H9 (cell line): ENCODE measurements at regions not wholly inside any gene's neighbourhood (a gene's known extent, or its start where the extent isn't known, plus 50 kb on each side); places are given as distances from the start of the nearest gene placed in this dataset.

Source experiments
- DNase-seq: peaks from one replicate; pipeline ENCODE4 v3.0.0-alpha.2; 2017
- H2AFZ ChIP-seq: one replicate; pipeline ENCODE4 v1.6.1; 2013; ENCODE audit warnings: mild to moderate bottlenecking, low read length, control low read depth, moderate library complexity
- H2AK5ac ChIP-seq: 2 replicates; pipeline ENCODE4 v1.6.1; 2013; ENCODE audit warnings: low read length, control low read depth, mixed read lengths; ENCODE audit not compliant: insufficient read length
- H2BK120ac ChIP-seq: one replicate; pipeline ENCODE4 v1.6.1; 2013; ENCODE audit warnings: low read depth, mild to moderate bottlenecking, low read length, control low read depth, inconsistent platforms; ENCODE audit not compliant: poor library complexity, severe bottlenecking
- H2BK12ac ChIP-seq: 2 replicates; pipeline ENCODE4 v1.6.1; 2013; ENCODE audit warnings: low read length, control low read depth, mixed read lengths, low read depth; ENCODE audit not compliant: insufficient read length
- H2BK15ac ChIP-seq: 2 replicates; pipeline ENCODE4 v1.6.1; 2013; ENCODE audit warnings: low read depth, low read length, control low read depth
- H2BK20ac ChIP-seq: one replicate; pipeline ENCODE4 v1.6.1; 2013; ENCODE audit warnings: low read depth, mild to moderate bottlenecking, low read length, control low read depth, inconsistent platforms; ENCODE audit not compliant: poor library complexity, severe bottlenecking
- H2BK5ac ChIP-seq: 2 replicates; pipeline ENCODE4 v1.6.1; 2013; ENCODE audit warnings: low read length, control low read depth, mixed read lengths; ENCODE audit not compliant: insufficient read length
- H3K14ac ChIP-seq: 2 replicates; pipeline ENCODE4 v1.6.1; 2013; ENCODE audit warnings: low read length, control low read depth; ENCODE audit not compliant: insufficient read depth
- H3K18ac ChIP-seq: 2 replicates; pipeline ENCODE4 v1.6.1; 2013; ENCODE audit warnings: low read depth, mild to moderate bottlenecking, mixed read lengths, low read length, control low read depth; ENCODE audit not compliant: insufficient read length
- H3K23ac ChIP-seq: 2 replicates; pipeline ENCODE4 v1.6.1; 2013; ENCODE audit warnings: low read length, control low read depth, mixed read lengths, low read depth; ENCODE audit not compliant: insufficient read length
- H3K23me2 ChIP-seq: 2 replicates; pipeline ENCODE4 v1.6.1; 2013; ENCODE audit warnings: low read depth, mild to moderate bottlenecking, mixed read lengths, low read length, control low read depth; ENCODE audit not compliant: insufficient read length, poor library complexity, severe bottlenecking
- H3K27ac ChIP-seq: 2 replicates; pipeline ENCODE4 v1.5.1; 2013; ENCODE audit warnings: low read length, control low read depth, mixed read lengths, low read depth; ENCODE audit not compliant: insufficient read length
- H3K27me3 ChIP-seq: 2 replicates; pipeline ENCODE4 v1.6.1; 2013; ENCODE audit warnings: low read length, control low read depth, inconsistent platforms; ENCODE audit not compliant: insufficient read depth
- H3K4ac ChIP-seq: 2 replicates; pipeline ENCODE4 v1.6.1; 2013; ENCODE audit warnings: low read depth, mild to moderate bottlenecking, control low read depth, inconsistent platforms, low read length, moderate library complexity
- H3K4me1 ChIP-seq: 2 replicates; pipeline ENCODE4 v1.6.1; 2013; ENCODE audit warnings: low read length, control low read depth, inconsistent platforms; ENCODE audit not compliant: insufficient read depth
- H3K4me2 ChIP-seq: 2 replicates; pipeline ENCODE4 v1.6.1; 2013; ENCODE audit warnings: low read length, control low read depth, mixed read lengths; ENCODE audit not compliant: insufficient read length, insufficient read depth
- H3K56ac ChIP-seq: 2 replicates; pipeline ENCODE4 v1.6.1; 2013; ENCODE audit warnings: low read depth, mild to moderate bottlenecking, mixed read lengths, low read length, control low read depth; ENCODE audit not compliant: insufficient read length
- H3K79me1 ChIP-seq: 2 replicates; pipeline ENCODE4 v1.6.1; 2013; ENCODE audit warnings: low read depth, mild to moderate bottlenecking, moderate library complexity, low read length, control low read depth, inconsistent platforms; ENCODE audit not compliant: insufficient read depth, poor library complexity, severe bottlenecking
- H3K79me2 ChIP-seq: 2 replicates; pipeline ENCODE4 v1.6.1; 2013; ENCODE audit warnings: low read length, control low read depth, inconsistent platforms; ENCODE audit not compliant: insufficient read depth
- H3K9ac ChIP-seq: 2 replicates; pipeline ENCODE4 v1.6.1; 2013; ENCODE audit warnings: low read length, control low read depth, mixed read lengths; ENCODE audit not compliant: insufficient read length; ENCODE audit errors: extremely low read depth
- H3K9me3 ChIP-seq: one replicate; pipeline ENCODE4 v1.6.1; 2013; ENCODE audit warnings: low read depth, low read length, inconsistent platforms; ENCODE audit not compliant: control insufficient read depth
- H3T11ph ChIP-seq: one replicate; pipeline ENCODE4 v1.6.1; 2013; ENCODE audit warnings: mild to moderate bottlenecking, low read length, control low read depth, inconsistent platforms
- H4K20me1 ChIP-seq: one replicate; pipeline ENCODE4 v1.6.1; 2013; ENCODE audit not compliant: control insufficient read depth, insufficient read length, insufficient read depth
- H4K5ac ChIP-seq: 2 replicates; pipeline ENCODE4 v1.6.1; 2013; ENCODE audit warnings: low read depth, mild to moderate bottlenecking, mixed read lengths, low read length, control low read depth; ENCODE audit not compliant: insufficient read length
- H4K8ac ChIP-seq: replicated peaks from 2 replicates; pipeline ENCODE4 v1.6.1; 2013; ENCODE audit warnings: low read length, control low read depth, mixed read lengths, low read depth; ENCODE audit not compliant: insufficient read length
- H4K91ac ChIP-seq: 2 replicates; pipeline ENCODE4 v1.6.1; 2013; ENCODE audit warnings: low read depth, mild to moderate bottlenecking, moderate library complexity, mixed read lengths, low read length, control low read depth; ENCODE audit not compliant: insufficient read length
- H3K27ac Mint-ChIP-seq, 3 experiments: 2 replicates in 2 of 3; 3 replicates in 1 of 3; pipeline ENCODE4 v1.8.0; 2020 to 2021; ENCODE audit warnings: mixed read lengths in 3 of 3, mild to moderate bottlenecking in 1 of 3, moderate library complexity in 1 of 3
- H3K27me3 Mint-ChIP-seq: 2 replicates; pipeline ENCODE4 v1.8.0; 2021; ENCODE audit warnings: low read depth, mild to moderate bottlenecking, moderate library complexity, mixed read lengths
- H3K36me3 Mint-ChIP-seq, 3 experiments: 2 replicates in 2 of 3; 3 replicates in 1 of 3; pipeline ENCODE4 v1.8.0; 2020 to 2021; ENCODE audit warnings: low read depth in 3 of 3, mixed read lengths in 3 of 3; ENCODE audit not compliant: insufficient read depth in 1 of 3
- H3K4me1 Mint-ChIP-seq, 2 experiments: 2 replicates each; pipeline ENCODE4 v1.8.0; 2020; ENCODE audit warnings: mixed read lengths in 2 of 2
- H3K4me3 Mint-ChIP-seq, 2 experiments: 2 replicates in 1 of 2; 3 replicates in 1 of 2; pipeline ENCODE4 v1.8.0; 2020 to 2021; ENCODE audit warnings: mild to moderate bottlenecking in 2 of 2, mixed read lengths in 2 of 2, moderate library complexity in 1 of 2
- H3K9me3 Mint-ChIP-seq, 2 experiments: 2 replicates in 1 of 2; 3 replicates in 1 of 2; pipeline ENCODE4 v1.8.0; 2020; ENCODE audit warnings: mild to moderate bottlenecking in 2 of 2, mixed read lengths in 2 of 2, moderate library complexity in 1 of 2
- WGBS: extraction: QIAGEN DNeasy Blood & Tissue Kit; methylation state at CpG from one replicate; pipeline ENCODE4 v1.1.7; 2013; ENCODE audit warnings: missing lambda C conversion rate, low lambda C conversion rate, mixed read lengths; ENCODE audit not compliant: insufficient read length; ENCODE audit errors: extremely low coverage; 5-methylcytosine and 5-hydroxymethylcytosine counted together
- TF ChIP-seq, protein P1 (sequence below): fragments of 200-600 bp; sonication (generic); conservative IDR thresholded peaks from 3 replicates; pipeline ENCODE4 v1.8.0; 2021; ENCODE audit warnings: antibody characterized with exemption, mild to moderate bottlenecking

DNA sequence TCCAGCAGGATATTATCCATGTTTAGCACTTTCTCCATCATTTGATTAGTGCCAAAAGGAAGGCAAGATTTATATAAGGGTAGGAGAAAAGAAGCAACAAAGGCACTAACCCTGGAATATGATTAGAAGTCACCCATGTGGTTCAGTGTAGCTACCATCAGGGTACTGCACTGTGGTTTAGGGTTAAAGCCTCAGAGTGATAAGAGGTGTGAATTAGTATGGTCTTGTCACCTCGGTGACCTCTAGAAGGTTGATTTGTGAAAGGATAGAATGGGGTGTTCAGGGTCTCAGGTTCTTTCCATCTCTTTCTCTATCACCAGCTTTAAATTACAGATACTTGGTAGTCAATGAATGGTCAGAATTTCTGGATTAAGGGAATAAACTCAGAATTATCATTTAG is 103.0 kb upstream of the TMTC2 start:
- Mint-ChIP-seq H3K9me3 (peaks cover 16 to 18% of the 10 kb centered on the region in 2 experiments), H3K36me3 (peaks cover 0 to 10% (median 0%) of the 10 kb centered on the region in 3 experiments; a peak in 2 of 7 replicates)

More for the DNA sequence above, 103.0 kb upstream of the TMTC2 start:
- Histone ChIP-seq H2BK20ac (no peak overlapping the region), H3K79me1 (no peaks in the 10 kb centered on the region), H3K9ac (no peak overlapping the region), H3K18ac (no peak overlapping the region), H3K4me1 (no peaks in the 10 kb centered on the region), H3T11ph (no peak overlapping the region), H4K8ac (no peak overlapping the region), H3K56ac (no peak overlapping the region), H4K20me1 (no peaks in the 10 kb centered on the region), H4K91ac (no peak overlapping the region), H3K27me3 (no peaks in the 10 kb centered on the region), H3K4me2 (no peak overlapping the region), H2AK5ac (no peak overlapping the region), H3K79me2 (no peaks in the 10 kb centered on the region), H2BK15ac (no peak overlapping the region), H2BK12ac (no peak overlapping the region), H3K27ac (no peak overlapping the region), H2AFZ (no peak overlapping the region), H4K5ac (no peak overlapping the region), H3K9me3 (no peaks in the 10 kb centered on the region), H2BK5ac (no peak overlapping the region), H3K14ac (no peak overlapping the region), H2BK120ac (no peak overlapping the region), H3K4ac (no peak overlapping the region), H3K23ac (no peak overlapping the region), H3K23me2 (no peaks in the 10 kb centered on the region)
- Mint-ChIP-seq H3K4me1 (no peaks in the 10 kb centered on the region), H3K27me3 (no peaks in the 10 kb centered on the region), H3K27ac (no peak overlapping the region), H3K4me3 (no peak overlapping the region)
- WGBS, result no CpG with 5 or more reads among the region's 1 CpG
- no peak for DNase-seq
- TF ChIP-seq, protein P1, sequence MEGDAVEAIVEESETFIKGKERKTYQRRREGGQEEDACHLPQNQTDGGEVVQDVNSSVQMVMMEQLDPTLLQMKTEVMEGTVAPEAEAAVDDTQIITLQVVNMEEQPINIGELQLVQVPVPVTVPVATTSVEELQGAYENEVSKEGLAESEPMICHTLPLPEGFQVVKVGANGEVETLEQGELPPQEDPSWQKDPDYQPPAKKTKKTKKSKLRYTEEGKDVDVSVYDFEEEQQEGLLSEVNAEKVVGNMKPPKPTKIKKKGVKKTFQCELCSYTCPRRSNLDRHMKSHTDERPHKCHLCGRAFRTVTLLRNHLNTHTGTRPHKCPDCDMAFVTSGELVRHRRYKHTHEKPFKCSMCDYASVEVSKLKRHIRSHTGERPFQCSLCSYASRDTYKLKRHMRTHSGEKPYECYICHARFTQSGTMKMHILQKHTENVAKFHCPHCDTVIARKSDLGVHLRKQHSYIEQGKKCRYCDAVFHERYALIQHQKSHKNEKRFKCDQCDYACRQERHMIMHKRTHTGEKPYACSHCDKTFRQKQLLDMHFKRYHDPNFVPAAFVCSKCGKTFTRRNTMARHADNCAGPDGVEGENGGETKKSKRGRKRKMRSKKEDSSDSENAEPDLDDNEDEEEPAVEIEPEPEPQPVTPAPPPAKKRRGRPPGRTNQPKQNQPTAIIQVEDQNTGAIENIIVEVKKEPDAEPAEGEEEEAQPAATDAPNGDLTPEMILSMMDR, result no peak
